Pancreas (tissue), 10 donors: ENCODE measurements at regions not wholly inside any gene's neighbourhood (a gene's known extent, or its start where the extent isn't known, plus 50 kb on each side); places are given as distances from the start of the nearest gene placed in this dataset.
"Not testable (repeated sequence)": the region's sequence is repeated elsewhere in the genome, so short reads cannot be mapped to it uniquely, and the experiment has no call there.

ENCODE experiments used
- ATAC-seq, 4 donors: fragments of 200-7000 bp; cut with Tn5 transposase; one replicate each; pipeline versions ENCODE4 v1.8.0 to v1.9.1; 2020; ENCODE audit warnings: mild to moderate bottlenecking in 4 of 4, moderate library complexity in 4 of 4
- DNase-seq, 6 donors: peaks; one replicate each; pipeline ENCODE4 v3.0.0-alpha.2; 2020
- FAIRE-seq: peaks from 2 replicates; lab custom pipeline; 2012; peaks lifted over from hg19 to GRCh38; lab: Jason Lieb, UNC
- H3K27ac ChIP-seq, 4 donors: fragments of 200-600 bp; sonication (generic); 1 replicate in 3 of 4; 2 replicates in 1 of 4; pipeline versions ENCODE4 v1.5.0 to v1.8.0; 2020
- H3K27me3 ChIP-seq, 4 donors: fragments of 200-600 bp; one replicate each; pipeline ENCODE4 v1.8.0; 2021
- H3K36me3 ChIP-seq, 3 donors: fragments of 200-600 bp; sonication (generic) in 1 of 3; one replicate each; pipeline versions ENCODE4 v1.5.0 to v1.8.0; 2020 to 2021
- H3K4me1 ChIP-seq, 3 donors: fragments of 200-600 bp; one replicate each; pipeline ENCODE4 v1.8.0; 2021
- H3K4me3 ChIP-seq, 4 donors: fragments of 200-600 bp; sonication (generic) in 2 of 4; one replicate each; pipeline versions ENCODE4 v1.5.0 to v1.8.0; 2020 to 2021
- H3K9me3 ChIP-seq, 4 donors: fragments of 200-600 bp; one replicate each; pipeline ENCODE4 v1.8.0; 2021
- CTCF ChIP-seq, 4 donors: fragments of 200-600 bp; sonication (generic) in 3 of 4; IDR thresholded peaks; one replicate each; pipeline versions ENCODE4 v1.5.0 to v1.8.0; 2021; ENCODE audit warnings: antibody characterized with exemption in 4 of 4
- WGBS, 2 donors: extraction: QIAGEN DNeasy Blood & Tissue Kit; methylation state at CpG; one replicate each; pipeline ENCODE4 v1.1.7; 2013; 5-methylcytosine and 5-hydroxymethylcytosine counted together
- intact Hi-C, 3 donors: fragments of 100-400 bp; cut with DNase I; formaldehyde crosslinking; loops; one replicate each; pipeline versions ENCODE4 v1.11.1 to v1.14.2; 2022
- donor health status: healthy with polysubstance abuse.
- donor health status: DM: no; HTN: no; CAD: no; lungs with moderate emphysema.
- donor health status: DM: no; HTN: no; CAD: no.
- donor health status: control.
- donor health status: control.
- donor health status: Bipolar disorder and iron deficiency.
- donor health status: DM: yes; HTN: yes; CAD: no.
- donor health status: DM: no; HTN: no; CAD: no.
- donor health status: DM: no; HTN: no; CAD: no.
- donor health status: DM: yes; HTN: yes; CAD: no.

GRCh38 chr10:109668703-109669102 is 254.6 kb downstream of the XPNPEP1 start:
- ATAC-seq (no peak), DNase-seq (no peak), FAIRE-seq (no peak)
- no peak overlapping the region for H3K27ac ChIP-seq
- no peak overlapping the region for H3K4me3 ChIP-seq
- H3K36me3 ChIP-seq: no peaks in the 10 kb centered on the region
- intact Hi-C loops: no loop called here
- H3K4me1 ChIP-seq: no peaks in the 10 kb centered on the region
- H3K27me3 ChIP-seq: no peaks in the 10 kb centered on the region
- TF ChIP-seq CTCF (IDR thresholded peaks at IDR 0.05): no peak
- H3K9me3 ChIP-seq: no peaks in the 10 kb centered on the region

- intact Hi-C loops: no loop called here
- ATAC-seq (no peak), DNase-seq (no peak), FAIRE-seq (no peak)
- no peak for TF ChIP-seq CTCF (IDR thresholded peaks at IDR 0.05)
- Histone ChIP-seq H3K4me1 (no peaks in the 10 kb centered on the region), H3K27me3 (no peaks in the 10 kb centered on the region), H3K4me3 (no peak overlapping the region), H3K27ac (no peak overlapping the region), H3K36me3 (no peaks in the 10 kb centered on the region), H3K9me3 (no peaks in the 10 kb centered on the region)
- 74 to 79% methylated on average over 5 of the region's 5 CpGs for WGBS, 2 donors
Measured at GRCh38 chr10:109668154-109668665, 255.1 kb downstream of the XPNPEP1 start.

- Histone ChIP-seq H3K36me3 (no peaks in the 10 kb centered on the region), H3K27ac (no peak overlapping the region), H3K4me3 (no peak overlapping the region), H3K9me3 (no peaks in the 10 kb centered on the region), H3K27me3 (no peaks in the 10 kb centered on the region), H3K4me1 (no peaks in the 10 kb centered on the region)
- intact Hi-C loops: no loop called here
- ATAC-seq: no peak
- FAIRE-seq: no peak
- DNase-seq: no peak
- 87 to 96% methylated on average over 2 of the region's 2 CpGs for WGBS, 2 donors
- no peak for TF ChIP-seq CTCF (IDR thresholded peaks at IDR 0.05)
Measured at GRCh38 chr10:109665321-109665720, 258.0 kb downstream of the XPNPEP1 start.

- no peaks in the 10 kb centered on the region for H3K27me3 ChIP-seq
- no peaks in the 10 kb centered on the region for H3K9me3 ChIP-seq
- H3K27ac ChIP-seq: no peak overlapping the region
- no peak for TF ChIP-seq CTCF (IDR thresholded peaks at IDR 0.05)
- ATAC-seq: no peak
- no peaks in the 10 kb centered on the region for H3K4me1 ChIP-seq
- no peaks in the 10 kb centered on the region for H3K36me3 ChIP-seq
- 83 to 92% methylated on average over 4 of the region's 4 CpGs for WGBS, 2 donors
- no peak overlapping the region for H3K4me3 ChIP-seq
- no peak for FAIRE-seq
- intact Hi-C loops: no loop called here
- no peak for DNase-seq
Measured at GRCh38 chr10:109664554-109664953, 258.8 kb downstream of the XPNPEP1 start.

GRCh38 chr10:109663122-109663521 is 260.2 kb downstream of the XPNPEP1 start:
- WGBS, 2 donors: 75% methylated on average over 6 of the region's 6 CpGs
- H3K4me3 ChIP-seq: no peak overlapping the region
- TF ChIP-seq CTCF (IDR thresholded peaks at IDR 0.05): no peak
- no peaks in the 10 kb centered on the region for H3K36me3 ChIP-seq
- H3K9me3 ChIP-seq: no peaks in the 10 kb centered on the region
- no peak for ATAC-seq
- no peaks in the 10 kb centered on the region for H3K27me3 ChIP-seq
- no peaks in the 10 kb centered on the region for H3K4me1 ChIP-seq
- intact Hi-C loops: no loop called here
- no peak overlapping the region for H3K27ac ChIP-seq
- DNase-seq: no peak
- no peak for FAIRE-seq

- ATAC-seq, H3K9me3 ChIP-seq, FAIRE-seq: not testable (repeated sequence)
Measured at GRCh38 chr10:109652612-109653011, 270.7 kb downstream of the XPNPEP1 start.

More at GRCh38 chr10:109652612-109653011, 270.7 kb downstream of the XPNPEP1 start:
- H3K27ac ChIP-seq, H3K4me3 ChIP-seq, DNase-seq, H3K27me3 ChIP-seq, H3K4me1 ChIP-seq, H3K36me3 ChIP-seq, intact Hi-C loops: not testable (repeated sequence)
- WGBS, 2 donors: 78 to 84% methylated on average over 12 of the region's 12 CpGs
